Body of pancreas (tissue), 4 donors: ENCODE measurements at regions not wholly inside any gene's neighbourhood (a gene's known extent, or its start where the extent isn't known, plus 50 kb on each side); places are given as distances from the start of the nearest gene placed in this dataset.

Experiments used
- CTCF ChIP-seq, 7 experiments: fragments of 450-650 bp in 4 of 7; fragments of 200-600 bp in 3 of 7; sonication (generic) in 3 of 7; IDR thresholded peaks; one replicate each; pipeline ENCODE4 v1.5.1; 2016 to 2019; ENCODE audit warnings: antibody characterized with exemption in 7 of 7
- POLR2A ChIP-seq, 3 donors: fragments of 450-650 bp; IDR thresholded peaks; one replicate each; pipeline ENCODE4 v1.6.1; 2016; ENCODE audit warnings: antibody characterized with exemption in 3 of 3, mild to moderate bottlenecking in 2 of 3

GRCh38 chr4:157918036-157918832, 254.6 kb downstream of the GASK1B start:
- TF ChIP-seq POLR2A (IDR thresholded peaks at IDR 0.05) (no peak), CTCF (IDR thresholded peaks at IDR 0.05) (no peak)
